Kidney capillary endothelial cell (primary cell): ENCODE measurements at regions not wholly inside any gene's neighbourhood (a gene's known extent, or its start where the extent isn't known, plus 50 kb on each side); places are given as distances from the start of the nearest gene placed in this dataset.
"Not testable (repeated sequence)": the region's sequence is repeated elsewhere in the genome, so short reads cannot be mapped to it uniquely, and the experiment has no call there.

Experiments used
- DNase-seq: peaks from one replicate; pipeline ENCODE4 v3.0.0-alpha.2; 2018; ENCODE audit warnings: low spot score

DNA sequence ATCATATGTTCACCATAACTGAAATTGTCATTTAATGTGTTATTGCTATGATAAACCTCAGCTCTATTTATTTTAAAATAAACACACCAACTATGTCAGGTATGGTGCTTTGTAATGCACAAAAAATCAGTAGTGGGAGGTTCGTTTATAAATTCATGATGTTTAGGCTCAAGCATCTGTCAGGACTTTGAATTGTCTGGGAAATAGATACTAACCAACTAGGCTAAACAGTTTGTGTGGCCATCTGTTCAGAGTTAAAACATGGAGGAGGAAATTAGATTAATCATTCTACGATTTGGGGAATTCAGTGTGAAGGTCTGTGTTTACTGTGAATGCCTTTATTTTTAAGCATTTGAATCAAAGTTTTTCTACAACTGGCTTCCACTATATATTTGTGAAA, 212.6 kb upstream of the FZD8 start:
- no peak for DNase-seq

- no peak for DNase-seq
These were observed 210.6 kb upstream of the FZD8 start for GRCh38 chr10:35852721-35853120.

GRCh38 chr10:35848412-35848811, 206.3 kb upstream of the FZD8 start:
- DNase-seq: no peak

GRCh38 chr10:35844686-35845085, 202.6 kb upstream of the FZD8 start:
- no peak for DNase-seq

DNA sequence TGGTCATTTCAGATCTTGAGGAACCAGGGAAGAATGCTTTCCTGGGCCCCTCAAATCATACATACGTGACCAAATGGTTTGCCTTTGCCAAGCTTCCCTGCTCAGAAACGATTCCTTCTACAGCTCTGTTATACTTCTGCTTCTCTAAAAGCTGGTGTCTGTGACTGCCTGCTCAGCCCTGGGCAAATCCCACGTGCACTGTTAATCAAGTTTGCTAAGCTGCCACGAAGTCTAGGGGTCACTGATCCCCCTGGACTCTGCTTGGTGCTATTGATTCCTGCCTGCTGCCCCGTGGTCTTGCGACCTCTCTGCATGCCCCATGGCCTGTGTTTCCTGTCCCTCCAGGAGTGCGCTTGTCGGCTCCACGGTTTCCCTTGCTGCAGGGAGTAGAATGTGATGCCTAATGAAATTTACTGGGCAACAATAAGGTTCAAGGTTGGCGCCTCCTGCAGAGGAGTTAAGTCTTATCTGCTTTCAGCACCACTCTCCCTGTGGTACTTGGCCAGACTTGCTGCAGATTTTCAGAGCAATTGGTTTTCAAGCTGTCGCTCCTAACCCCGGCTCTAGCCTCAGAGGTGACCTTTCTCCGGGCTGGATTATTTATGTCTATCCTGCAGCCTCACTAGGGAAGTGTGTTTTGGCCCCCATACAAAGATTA, 201.6 kb upstream of the FZD8 start:
- no peak for DNase-seq

GRCh38 chr10:35838054-35838453, 196.0 kb upstream of the FZD8 start:
- DNase-seq: no peak

DNA sequence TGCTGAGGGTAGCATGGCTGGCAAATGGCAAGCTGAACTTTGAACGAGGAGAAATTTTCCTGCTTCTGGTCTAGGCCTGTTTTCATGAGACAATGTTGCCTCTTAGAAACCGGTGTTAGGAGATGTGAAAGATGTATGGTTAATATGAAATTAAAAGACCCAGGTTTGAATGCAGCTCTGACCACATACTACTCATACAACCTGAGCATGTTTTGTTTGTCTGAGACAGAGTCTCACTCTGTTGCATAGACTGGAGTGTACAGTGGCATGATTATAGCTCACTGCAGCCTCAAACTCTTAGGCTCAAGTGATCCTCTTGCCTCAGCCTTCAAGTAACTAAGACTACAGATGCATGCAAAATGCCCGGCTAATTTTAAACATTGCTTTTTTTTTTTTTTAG, 193.4 kb upstream of the FZD8 start:
- no peak for DNase-seq

DNA sequence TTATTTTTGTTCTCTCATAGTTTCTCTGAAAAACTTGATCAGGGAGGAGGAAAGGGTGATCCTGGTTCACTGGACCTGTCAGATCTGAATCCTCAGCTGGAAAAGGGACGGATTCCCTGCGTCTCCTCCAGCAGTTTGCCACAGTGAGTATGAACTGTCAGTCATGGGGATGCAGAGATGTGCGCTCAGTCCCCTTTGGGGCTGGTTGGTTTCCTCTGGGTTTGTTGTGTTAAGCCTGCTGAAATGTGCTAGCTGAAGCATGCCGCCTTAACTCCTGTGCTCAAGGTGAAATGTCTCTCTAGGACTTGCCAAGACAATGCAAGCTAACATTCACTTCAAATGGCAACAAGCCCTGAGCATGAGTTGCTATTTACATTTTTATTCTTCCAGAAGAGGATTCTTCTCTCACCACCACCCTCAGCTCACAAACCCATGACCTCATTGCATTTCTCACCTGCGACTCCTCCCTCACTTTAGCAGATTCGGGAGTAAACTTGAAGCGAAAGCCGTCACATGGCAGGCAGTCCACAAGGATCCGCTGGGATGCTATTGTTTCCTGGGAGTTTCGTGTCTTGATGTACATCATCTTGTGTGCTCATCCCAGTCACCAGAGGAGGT, 192.9 kb upstream of the FZD8 start:
- no peak for DNase-seq

DNA sequence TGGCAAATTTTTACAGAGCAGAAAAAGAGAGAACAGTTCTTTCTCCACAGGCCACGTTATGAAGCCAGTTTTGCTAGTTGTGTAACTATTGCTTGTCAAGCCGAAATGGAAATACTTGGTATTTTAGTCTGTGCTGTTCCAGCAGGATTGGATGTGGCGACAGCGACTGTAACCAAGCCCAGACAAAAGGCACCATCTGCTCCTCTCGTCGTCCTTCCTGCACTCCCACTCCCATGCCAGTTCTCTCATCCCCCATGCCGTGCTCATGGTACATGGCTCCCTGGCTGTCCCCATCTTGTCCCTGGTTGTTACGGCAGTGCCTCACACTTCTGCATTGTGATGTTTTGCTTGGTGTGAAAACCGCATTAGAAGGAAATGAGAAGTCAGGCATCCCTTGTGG, 185.7 kb upstream of the FZD8 start:
- no peak for DNase-seq

GRCh38 chr10:35824704-35825103, 182.6 kb upstream of the FZD8 start:
- no peak for DNase-seq

GRCh38 chr10:35822316-35822715, 180.2 kb upstream of the FZD8 start:
- DNase-seq: no peak

DNA sequence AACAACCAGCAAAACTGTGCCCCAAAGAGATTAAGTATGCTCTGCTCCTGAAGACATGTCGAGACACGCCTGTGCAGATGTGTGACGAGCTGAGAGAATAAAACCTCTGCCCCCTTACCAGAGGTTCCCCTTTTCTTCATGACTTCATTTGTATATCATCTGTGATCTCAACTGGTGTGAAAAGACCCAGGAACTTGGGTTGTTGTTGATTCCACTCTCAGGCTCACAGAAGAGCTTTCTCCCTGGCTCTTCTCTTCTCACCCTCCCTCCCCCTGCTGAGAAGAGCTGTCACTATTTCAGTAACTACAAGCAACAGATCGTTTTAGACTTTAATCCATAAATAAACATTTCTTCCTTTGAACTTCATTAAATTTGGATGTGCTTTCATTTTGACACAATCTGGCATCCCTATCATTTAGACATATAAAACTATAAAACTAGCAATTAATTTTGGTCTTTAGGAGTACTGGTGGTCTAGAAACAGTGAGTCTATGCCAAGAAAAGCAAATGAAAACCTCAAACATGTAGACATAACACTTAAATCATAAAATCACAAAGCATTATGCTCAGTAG, 179.3 kb upstream of the FZD8 start:
- no peak for DNase-seq

DNA sequence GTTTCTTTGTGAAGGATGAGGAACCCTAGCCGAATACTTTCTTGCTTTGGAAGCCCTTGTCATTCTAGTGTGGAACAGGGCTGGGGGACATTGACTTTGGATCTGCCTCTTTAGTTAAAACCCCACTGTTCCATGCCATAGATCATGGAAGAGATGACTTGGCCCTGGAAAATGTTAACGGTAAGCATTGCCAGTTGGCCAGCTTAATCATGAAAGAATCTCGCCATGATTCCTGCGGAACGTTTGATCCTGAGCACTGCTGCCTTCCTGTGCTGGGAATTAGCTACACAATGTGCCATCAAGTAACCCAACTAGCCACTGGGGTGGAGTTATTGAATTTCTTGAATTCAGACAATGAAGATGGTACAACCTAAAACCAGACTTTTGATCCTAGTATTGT, 177.6 kb upstream of the FZD8 start:
- no peak for DNase-seq

DNA sequence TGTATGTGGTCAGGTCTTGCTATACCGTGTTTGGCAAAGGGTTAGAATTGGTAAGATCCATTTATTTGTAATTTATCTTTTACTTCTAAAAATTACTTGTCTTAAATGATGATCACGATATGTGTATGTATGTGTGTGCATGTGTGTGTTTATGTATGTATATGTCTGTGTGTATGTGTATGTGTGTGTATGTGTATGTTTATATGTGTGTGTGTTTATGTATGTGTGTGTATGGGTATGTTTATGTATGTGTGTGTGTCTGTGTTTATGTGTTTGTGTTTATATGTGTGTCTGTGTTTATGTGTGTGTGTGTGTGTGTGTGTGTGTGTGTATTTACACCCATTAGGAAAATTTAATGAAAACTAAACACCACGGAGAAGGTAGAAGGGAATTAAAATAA, 176.9 kb upstream of the FZD8 start:
- DNase-seq: no peak

DNA sequence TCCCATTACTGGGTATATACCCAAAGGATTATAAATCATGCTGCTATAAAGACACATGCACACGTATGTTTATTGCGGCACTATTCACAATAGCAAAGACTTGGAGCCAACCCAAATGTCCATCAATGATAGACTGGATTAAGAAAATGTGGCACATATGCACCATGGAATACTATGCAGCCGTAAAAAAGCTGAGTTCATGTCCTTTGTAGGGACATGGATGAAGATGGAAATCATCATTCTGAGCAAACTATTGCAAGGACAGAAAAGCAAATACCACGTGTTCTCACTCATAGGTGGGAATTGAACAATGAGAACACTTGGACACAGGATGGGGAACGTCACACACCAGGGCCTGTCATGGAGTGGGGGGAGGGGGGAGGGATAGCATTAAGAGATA, 175.0 kb upstream of the FZD8 start:
- not testable (repeated sequence) for DNase-seq

DNA sequence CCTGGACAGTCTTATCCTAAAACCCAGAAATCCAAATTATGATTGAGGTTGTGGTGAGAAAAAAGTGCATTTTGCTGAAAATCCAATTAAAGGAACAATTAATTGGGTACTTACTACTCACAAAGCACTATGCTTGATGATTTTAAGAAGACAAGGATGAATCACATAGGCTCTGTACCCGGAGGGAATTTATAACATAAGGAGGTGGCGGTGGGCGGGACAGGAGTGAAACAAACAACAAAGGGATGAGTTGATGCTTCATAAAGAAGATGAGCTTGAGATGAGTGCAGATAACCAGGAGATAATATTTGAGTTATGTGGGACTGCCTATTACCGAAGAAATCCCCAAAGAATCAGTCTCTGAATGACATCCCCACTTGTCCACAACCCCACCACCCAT, 171.1 kb upstream of the FZD8 start:
- no peak for DNase-seq

DNA sequence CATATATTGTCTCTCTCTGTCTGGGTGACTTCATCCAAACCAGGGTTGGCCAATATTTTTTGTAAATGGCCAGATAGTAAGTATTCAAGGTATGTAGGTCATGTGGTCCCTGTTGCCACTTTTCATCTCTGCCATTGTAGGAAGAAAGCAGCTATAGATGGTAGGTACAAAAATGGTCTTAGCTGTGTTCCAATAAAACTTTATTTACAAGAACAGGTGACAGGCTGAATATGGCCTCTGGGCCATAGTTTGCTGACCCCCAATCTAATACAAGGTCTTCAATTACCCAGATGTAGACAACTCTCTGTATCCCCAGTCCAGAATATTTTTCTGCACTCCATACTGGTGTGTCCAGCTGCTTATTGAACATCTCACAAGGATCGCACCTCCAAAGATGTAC, 166.2 kb upstream of the FZD8 start:
- DNase-seq: no peak

DNA sequence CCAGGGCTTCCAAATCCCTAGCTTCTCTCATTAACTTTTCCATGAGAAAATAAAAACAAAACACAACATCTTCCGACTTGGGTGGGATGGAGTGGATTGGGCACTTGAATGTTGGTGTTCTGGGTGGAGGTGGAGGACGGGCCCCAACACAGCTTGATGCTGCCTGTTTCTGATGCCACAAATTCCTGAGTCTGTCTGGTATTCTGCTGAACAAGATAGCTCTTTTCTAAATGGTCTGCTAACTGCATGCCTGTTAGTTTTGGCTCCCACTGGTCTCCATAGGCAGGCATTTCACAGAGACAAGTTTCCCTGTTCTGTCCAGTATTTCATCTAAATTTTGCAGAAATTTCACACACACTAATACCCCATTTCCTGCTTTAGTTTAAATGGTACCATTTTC, 160.9 kb upstream of the FZD8 start:
- no peak for DNase-seq

GRCh38 chr10:35797187-35797586, 155.1 kb upstream of the FZD8 start:
- no peak for DNase-seq

DNA sequence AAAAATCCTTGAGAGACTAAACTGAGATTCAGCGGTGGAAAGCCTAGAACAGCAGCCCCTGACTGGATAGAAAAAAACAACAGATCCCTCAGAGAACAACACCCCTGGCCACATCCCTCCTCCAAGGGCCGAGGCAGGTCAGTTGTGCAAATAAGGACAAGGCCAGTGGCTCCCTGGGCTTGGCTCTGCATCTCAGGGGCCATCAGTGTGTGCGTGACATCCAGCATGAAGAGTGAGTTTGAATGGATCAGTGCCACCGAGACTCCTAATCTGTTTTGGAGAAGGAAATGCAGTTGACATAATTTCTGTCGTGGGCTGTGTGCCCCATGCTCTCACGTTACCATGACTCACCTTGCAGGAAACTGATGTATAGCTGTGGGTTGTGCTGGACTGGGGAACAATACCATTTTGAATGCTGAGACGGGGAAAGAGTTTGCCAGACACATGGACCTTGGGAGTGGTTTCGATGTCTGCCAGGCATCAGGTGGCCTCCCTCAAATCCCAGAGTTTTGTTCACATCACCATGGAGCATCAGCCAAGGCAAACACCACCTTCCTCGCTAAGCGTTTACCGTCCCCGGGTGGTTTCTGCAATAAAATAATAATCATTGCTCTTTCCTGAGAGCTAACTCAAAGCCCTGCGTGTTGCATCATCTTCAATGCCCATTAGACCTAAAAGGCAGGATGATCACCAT, 153.2 kb upstream of the FZD8 start:
- peak; percentile 75 for DNase-seq

DNA sequence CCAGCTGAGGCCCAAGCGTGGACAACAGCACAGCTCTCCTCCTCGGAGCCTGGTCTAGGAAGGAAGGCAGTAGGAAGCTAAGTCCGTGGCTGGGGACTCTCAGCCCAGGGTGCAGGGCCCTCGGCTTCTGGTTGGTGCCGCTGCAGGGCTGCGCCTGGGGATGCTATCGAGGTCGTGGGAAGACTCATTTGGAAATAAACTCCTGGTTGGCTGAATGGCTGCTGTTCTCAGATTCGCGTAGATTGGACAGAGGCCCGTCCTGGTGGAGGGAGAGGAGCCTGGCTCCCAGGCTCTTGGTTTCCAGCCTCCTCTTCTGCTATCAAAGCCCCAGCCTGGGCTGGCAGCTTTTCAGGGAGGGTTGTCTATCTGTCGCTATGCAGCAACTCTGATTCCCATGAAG, 152.6 kb upstream of the FZD8 start:
- no peak for DNase-seq

DNA sequence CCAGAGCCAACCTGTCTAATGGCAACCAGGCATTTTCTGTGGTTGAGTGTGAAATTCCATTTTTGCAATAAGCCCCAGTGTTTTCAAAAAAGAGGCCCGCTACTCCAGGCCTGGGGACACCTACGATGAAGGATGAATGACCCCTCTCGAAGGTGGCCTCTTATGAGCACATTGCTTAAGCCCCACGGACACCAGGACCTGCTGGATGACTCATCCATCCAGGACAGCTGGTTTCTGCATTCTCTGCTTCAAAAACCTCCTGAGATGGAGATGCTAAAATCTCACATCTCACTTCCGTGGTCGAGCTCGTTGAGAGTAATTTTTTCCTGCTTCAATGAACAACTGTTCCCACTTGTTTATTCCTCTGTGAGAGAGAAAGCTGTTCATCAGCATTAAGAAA, 150.2 kb upstream of the FZD8 start:
- DNase-seq: no peak

DNA sequence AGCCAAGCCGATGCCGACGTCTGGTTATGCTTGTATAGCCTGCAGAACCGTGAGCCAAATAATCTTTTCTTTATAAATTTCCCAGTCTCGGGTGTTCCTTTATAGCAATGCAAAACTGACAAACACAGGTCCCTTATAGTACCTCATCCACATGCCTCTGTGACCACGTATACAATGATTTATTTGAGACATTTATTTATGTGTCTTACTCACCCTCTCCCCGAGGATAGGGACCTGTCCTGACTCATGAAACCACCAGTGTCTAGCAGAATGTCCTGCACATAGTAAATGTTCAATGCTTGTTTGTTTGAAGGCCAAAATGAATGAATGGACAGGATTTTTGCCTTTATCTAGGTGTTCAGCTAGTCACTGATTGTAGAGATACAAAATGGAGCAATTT, 147.9 kb upstream of the FZD8 start:
- no peak for DNase-seq
